ENCODE measurements at regions not wholly inside any gene's neighbourhood (a gene's known extent, or its start where the extent isn't known, plus 50 kb on each side); places are given as distances from the start of the nearest gene placed in this dataset.

GRCh38 chr1:182295697-182296096 is 95.9 kb downstream of the GLUL start:
- no peak overlapping the region for H3K9ac ChIP-seq (ENCODE audit: low read length in 2 of 2)
- H3K27ac ChIP-seq (ENCODE audit: low read length) = no peak overlapping the region
- no peaks in the 10 kb centered on the region for H3K36me3 ChIP-seq (ENCODE audit: control insufficient read depth in 2 of 2, insufficient read depth in 2 of 2, low read length in 2 of 2)
- H3K9me3 ChIP-seq (ENCODE audit: control insufficient read depth in 2 of 2, low read length in 2 of 2) = no peaks in the 10 kb centered on the region
- H3K4me1 ChIP-seq (ENCODE audit: control insufficient read depth, insufficient read depth, low read length) = peaks cover 4% of the 10 kb centered on the region
- H3K27me3 ChIP-seq (ENCODE audit: control insufficient read depth in 1 of 2, insufficient read depth in 2 of 2, low read length in 2 of 2) = no peaks in the 10 kb centered on the region
- H3K4me3 ChIP-seq (ENCODE audit: low read length in 2 of 2) = no peak overlapping the region

- Histone ChIP-seq H3K27me3 (ENCODE audit: control insufficient read depth in 1 of 2, insufficient read depth in 2 of 2, low read length in 2 of 2) (no peaks in the 10 kb centered on the region), H3K4me3 (ENCODE audit: low read length in 2 of 2) (no peak overlapping the region), H3K36me3 (ENCODE audit: control insufficient read depth in 2 of 2, insufficient read depth in 2 of 2, low read length in 2 of 2) (no peaks in the 10 kb centered on the region), H3K9me3 (ENCODE audit: control insufficient read depth in 2 of 2, low read length in 2 of 2) (no peaks in the 10 kb centered on the region), H3K27ac (ENCODE audit: low read length) (no peak overlapping the region), H3K9ac (ENCODE audit: low read length in 2 of 2) (no peak overlapping the region), H3K4me1 (ENCODE audit: control insufficient read depth, insufficient read depth, low read length) (peaks cover 16% of the 10 kb centered on the region)
These were observed 98.4 kb downstream of the GLUL start for GRCh38 chr1:182293119-182293589.

GRCh38 chr1:182292193-182292741 is 99.3 kb downstream of the GLUL start:
- H3K9me3 ChIP-seq (ENCODE audit: control insufficient read depth in 2 of 2, low read length in 2 of 2) = no peaks in the 10 kb centered on the region
- peaks cover 16% of the 10 kb centered on the region for H3K4me1 ChIP-seq (ENCODE audit: control insufficient read depth, insufficient read depth, low read length)
- H3K27me3 ChIP-seq (ENCODE audit: control insufficient read depth in 1 of 2, insufficient read depth in 2 of 2, low read length in 2 of 2) = no peaks in the 10 kb centered on the region
- H3K4me3 ChIP-seq (ENCODE audit: low read length in 2 of 2) = no peak overlapping the region
- no peaks in the 10 kb centered on the region for H3K36me3 ChIP-seq (ENCODE audit: control insufficient read depth in 2 of 2, insufficient read depth in 2 of 2, low read length in 2 of 2)
- no peak overlapping the region for H3K27ac ChIP-seq (ENCODE audit: low read length)
- H3K9ac ChIP-seq (ENCODE audit: low read length in 2 of 2) = no peak overlapping the region

- Histone ChIP-seq H3K4me3 (ENCODE audit: low read length in 2 of 2) (no peak overlapping the region), H3K9me3 (ENCODE audit: control insufficient read depth in 2 of 2, low read length in 2 of 2) (no peaks in the 10 kb centered on the region), H3K36me3 (ENCODE audit: control insufficient read depth in 2 of 2, insufficient read depth in 2 of 2, low read length in 2 of 2) (no peaks in the 10 kb centered on the region), H3K27me3 (ENCODE audit: control insufficient read depth in 1 of 2, insufficient read depth in 2 of 2, low read length in 2 of 2) (no peaks in the 10 kb centered on the region), H3K4me1 (ENCODE audit: control insufficient read depth, insufficient read depth, low read length) (peaks cover 16% of the 10 kb centered on the region), H3K27ac (ENCODE audit: low read length) (no peak overlapping the region), H3K9ac (ENCODE audit: low read length in 2 of 2) (no peak overlapping the region)
These were observed 99.9 kb downstream of the GLUL start for GRCh38 chr1:182291584-182292192.

GRCh38 chr1:182288749-182289604 is 102.6 kb downstream of the GLUL start:
- Histone ChIP-seq H3K9me3 (ENCODE audit: control insufficient read depth in 2 of 2, low read length in 2 of 2) (no peaks in the 10 kb centered on the region), H3K4me1 (ENCODE audit: control insufficient read depth, insufficient read depth, low read length) (peaks cover 16% of the 10 kb centered on the region), H3K27ac (ENCODE audit: low read length) (no peak overlapping the region), H3K36me3 (ENCODE audit: control insufficient read depth in 2 of 2, insufficient read depth in 2 of 2, low read length in 2 of 2) (no peaks in the 10 kb centered on the region), H3K27me3 (ENCODE audit: control insufficient read depth in 1 of 2, insufficient read depth in 2 of 2, low read length in 2 of 2) (no peaks in the 10 kb centered on the region), H3K4me3 (ENCODE audit: low read length in 2 of 2) (no peak overlapping the region), H3K9ac (ENCODE audit: low read length in 2 of 2) (no peak overlapping the region)

GRCh38 chr1:182286761-182287160 is 104.8 kb downstream of the GLUL start:
- Histone ChIP-seq H3K36me3 (ENCODE audit: control insufficient read depth in 2 of 2, insufficient read depth in 2 of 2, low read length in 2 of 2) (no peaks in the 10 kb centered on the region), H3K27me3 (ENCODE audit: control insufficient read depth in 1 of 2, insufficient read depth in 2 of 2, low read length in 2 of 2) (no peaks in the 10 kb centered on the region), H3K4me1 (ENCODE audit: control insufficient read depth, insufficient read depth, low read length) (peaks cover 16% of the 10 kb centered on the region), H3K9ac (ENCODE audit: low read length in 2 of 2) (no peak overlapping the region), H3K4me3 (ENCODE audit: low read length in 2 of 2) (no peak overlapping the region), H3K9me3 (ENCODE audit: control insufficient read depth in 2 of 2, low read length in 2 of 2) (no peaks in the 10 kb centered on the region), H3K27ac (ENCODE audit: low read length) (no peak overlapping the region)

GRCh38 chr1:182283746-182284544 is 107.6 kb downstream of the GLUL start:
- Histone ChIP-seq H3K36me3 (ENCODE audit: control insufficient read depth in 2 of 2, insufficient read depth in 2 of 2, low read length in 2 of 2) (no peaks in the 10 kb centered on the region), H3K4me3 (ENCODE audit: low read length in 2 of 2) (no peak overlapping the region), H3K9ac (ENCODE audit: low read length in 2 of 2) (no peak overlapping the region), H3K9me3 (ENCODE audit: control insufficient read depth in 2 of 2, low read length in 2 of 2) (no peaks in the 10 kb centered on the region), H3K27ac (ENCODE audit: low read length) (no peak overlapping the region), H3K4me1 (ENCODE audit: control insufficient read depth, insufficient read depth, low read length) (peaks cover 2% of the 10 kb centered on the region), H3K27me3 (ENCODE audit: control insufficient read depth in 1 of 2, insufficient read depth in 2 of 2, low read length in 2 of 2) (no peaks in the 10 kb centered on the region)

- H3K9me3 ChIP-seq (ENCODE audit: control insufficient read depth in 2 of 2, low read length in 2 of 2) = no peaks in the 10 kb centered on the region
- H3K36me3 ChIP-seq (ENCODE audit: control insufficient read depth in 2 of 2, insufficient read depth in 2 of 2, low read length in 2 of 2) = no peaks in the 10 kb centered on the region
- no peak overlapping the region for H3K9ac ChIP-seq (ENCODE audit: low read length in 2 of 2)
- H3K27ac ChIP-seq (ENCODE audit: low read length) = no peak overlapping the region
- H3K4me1 ChIP-seq (ENCODE audit: control insufficient read depth, insufficient read depth, low read length) = no peaks in the 10 kb centered on the region
- no peaks in the 10 kb centered on the region for H3K27me3 ChIP-seq (ENCODE audit: control insufficient read depth in 1 of 2, insufficient read depth in 2 of 2, low read length in 2 of 2)
- no peak overlapping the region for H3K4me3 ChIP-seq (ENCODE audit: low read length in 2 of 2)
These were observed 110.0 kb downstream of the GLUL start for GRCh38 chr1:182281541-182281940.

- Histone ChIP-seq H3K4me3 (ENCODE audit: low read length in 2 of 2) (no peak overlapping the region), H3K27ac (ENCODE audit: low read length) (no peak overlapping the region), H3K9me3 (ENCODE audit: control insufficient read depth in 2 of 2, low read length in 2 of 2) (no peaks in the 10 kb centered on the region), H3K9ac (ENCODE audit: low read length in 2 of 2) (no peak overlapping the region), H3K4me1 (ENCODE audit: control insufficient read depth, insufficient read depth, low read length) (no peaks in the 10 kb centered on the region), H3K27me3 (ENCODE audit: control insufficient read depth in 1 of 2, insufficient read depth in 2 of 2, low read length in 2 of 2) (no peaks in the 10 kb centered on the region), H3K36me3 (ENCODE audit: control insufficient read depth in 2 of 2, insufficient read depth in 2 of 2, low read length in 2 of 2) (no peaks in the 10 kb centered on the region)
These were observed 111.1 kb downstream of the GLUL start for GRCh38 chr1:182280504-182280900.

- Histone ChIP-seq H3K27ac (ENCODE audit: low read length) (no peak overlapping the region), H3K27me3 (ENCODE audit: control insufficient read depth in 1 of 2, insufficient read depth in 2 of 2, low read length in 2 of 2) (no peaks in the 10 kb centered on the region), H3K9ac (ENCODE audit: low read length in 2 of 2) (no peak overlapping the region), H3K4me1 (ENCODE audit: control insufficient read depth, insufficient read depth, low read length) (no peaks in the 10 kb centered on the region), H3K36me3 (ENCODE audit: control insufficient read depth in 2 of 2, insufficient read depth in 2 of 2, low read length in 2 of 2) (no peaks in the 10 kb centered on the region), H3K4me3 (ENCODE audit: low read length in 2 of 2) (no peak overlapping the region), H3K9me3 (ENCODE audit: control insufficient read depth in 2 of 2, low read length in 2 of 2) (no peaks in the 10 kb centered on the region)
These were observed 111.7 kb downstream of the GLUL start for GRCh38 chr1:182279724-182280503.

All from stomach smooth muscle (tissue), 2 donors.